HG02852 (cell line): ENCODE measurements at regions not wholly inside any gene's neighbourhood (a gene's known extent, or its start where the extent isn't known, plus 50 kb on each side); places are given as distances from the start of the nearest gene placed in this dataset.

ENCODE experiments used
- ATAC-seq: cut with Tn5 transposase; IDR thresholded peaks from one replicate; pipeline ENCODE4 v1.9.1; 2021; ENCODE audit warnings: mild to moderate bottlenecking, moderate library complexity; ENCODE audit not compliant: unreplicated experiment

- no peak for ATAC-seq
Observed at GRCh38 chr4:153137159-153137558, 67.1 kb upstream of the TRIM2 start.

- ATAC-seq = no peak
Observed at GRCh38 chr4:153137677-153138630, 66.3 kb upstream of the TRIM2 start.

- ATAC-seq = no peak
Observed at GRCh38 chr4:153138736-153139135, 65.5 kb upstream of the TRIM2 start.

- no peak for ATAC-seq
Observed at GRCh38 chr4:153140294-153140693, 63.9 kb upstream of the TRIM2 start.

GRCh38 chr4:153141238-153141637 is 63.0 kb upstream of the TRIM2 start:
- ATAC-seq = no peak

GRCh38 chr4:153142700-153143438 is 61.4 kb upstream of the TRIM2 start:
- ATAC-seq = no peak

GRCh38 chr4:153143527-153144348 is 60.5 kb upstream of the TRIM2 start:
- ATAC-seq = no peak

- ATAC-seq = no peak
Observed at GRCh38 chr4:153146031-153146430, 58.2 kb upstream of the TRIM2 start.

- ATAC-seq = no peak
Observed at GRCh38 chr4:153146961-153147360, 57.3 kb upstream of the TRIM2 start.

- ATAC-seq = no peak
Observed at GRCh38 chr4:153148791-153149190, 55.5 kb upstream of the TRIM2 start.

- no peak for ATAC-seq
Observed at GRCh38 chr4:153151535-153152455, 52.4 kb upstream of the TRIM2 start.

GRCh38 chr4:153152501-153153338 is 51.5 kb upstream of the TRIM2 start:
- peak; percentile 21 for ATAC-seq

GRCh38 chr4:153153339-153153871 is 50.8 kb upstream of the TRIM2 start:
- peak; percentile 61 for ATAC-seq

GRCh38 chr4:153154007-153154975 is 50.0 kb upstream of the TRIM2 start:
- ATAC-seq = no peak
